GM18507 (cell line): ENCODE measurements at regions not wholly inside any gene's neighbourhood (a gene's known extent, or its start where the extent isn't known, plus 50 kb on each side); places are given as distances from the start of the nearest gene placed in this dataset.

Experiments used
- DNase-seq: peaks from one replicate; pipeline ENCODE4 v3.0.0; 2011; ENCODE audit warnings: low read depth; ENCODE audit not compliant: insufficient read length; ENCODE audit errors: extremely low spot score
- FAIRE-seq: peaks from 2 replicates; lab custom pipeline; 2011; peaks lifted over from hg19 to GRCh38; lab: Jason Lieb, UNC

GRCh38 chr19:30743702-30744101 is 371.5 kb downstream of the ZNF536 start:
- DNase-seq (no peak), FAIRE-seq (no peak)

- DNase-seq = no peak
- no peak for FAIRE-seq
These were observed 370.8 kb downstream of the ZNF536 start for GRCh38 chr19:30743011-30743410.

GRCh38 chr19:30742406-30742938 is 370.3 kb downstream of the ZNF536 start:
- DNase-seq (no peak), FAIRE-seq (no peak)

- DNase-seq = no peak
- FAIRE-seq = no peak
These were observed 369.4 kb downstream of the ZNF536 start for GRCh38 chr19:30741566-30741965.

- no peak for DNase-seq
- no peak for FAIRE-seq
These were observed 367.2 kb downstream of the ZNF536 start for GRCh38 chr19:30739394-30739793.

DNA sequence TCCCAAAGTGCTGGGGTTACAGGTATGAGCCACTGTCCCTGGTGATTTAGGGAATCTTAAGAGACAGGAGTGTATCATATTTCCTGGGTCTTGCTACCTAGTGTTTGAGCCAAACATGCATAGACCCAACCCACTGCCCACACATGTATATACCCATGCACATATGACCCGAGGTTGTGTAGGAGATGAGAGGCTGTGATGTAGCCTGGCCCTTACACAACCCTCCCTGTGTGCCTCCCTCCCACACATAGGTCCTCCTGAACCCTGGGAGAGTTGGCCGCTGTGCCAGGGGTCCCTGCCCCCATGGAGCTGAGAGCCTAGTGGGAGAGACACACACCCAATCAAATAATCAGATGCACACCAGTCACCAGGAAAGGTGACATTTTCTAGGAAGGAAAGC is 365.9 kb downstream of the ZNF536 start:
- FAIRE-seq = no peak
- DNase-seq = no peak

DNA sequence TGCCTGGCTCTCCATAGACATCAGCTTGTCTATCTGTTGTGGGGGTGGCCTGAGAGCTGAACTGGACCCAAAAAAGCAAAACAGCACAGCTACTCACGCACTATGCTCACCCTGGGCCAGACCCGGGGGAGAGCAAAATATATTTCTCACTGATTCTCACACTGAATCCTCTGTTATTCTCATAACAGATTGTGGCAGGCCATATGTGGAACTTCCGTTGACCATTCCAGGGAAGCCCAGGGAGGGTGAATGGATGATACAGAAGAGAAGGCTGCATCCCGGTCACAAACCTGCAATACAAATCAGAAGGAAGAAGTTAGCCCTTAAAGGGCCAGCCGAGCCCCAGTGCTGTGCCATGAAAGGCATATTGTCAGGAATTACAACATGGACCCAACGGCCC is 362.5 kb downstream of the ZNF536 start:
- DNase-seq (no peak), FAIRE-seq (no peak)

DNA sequence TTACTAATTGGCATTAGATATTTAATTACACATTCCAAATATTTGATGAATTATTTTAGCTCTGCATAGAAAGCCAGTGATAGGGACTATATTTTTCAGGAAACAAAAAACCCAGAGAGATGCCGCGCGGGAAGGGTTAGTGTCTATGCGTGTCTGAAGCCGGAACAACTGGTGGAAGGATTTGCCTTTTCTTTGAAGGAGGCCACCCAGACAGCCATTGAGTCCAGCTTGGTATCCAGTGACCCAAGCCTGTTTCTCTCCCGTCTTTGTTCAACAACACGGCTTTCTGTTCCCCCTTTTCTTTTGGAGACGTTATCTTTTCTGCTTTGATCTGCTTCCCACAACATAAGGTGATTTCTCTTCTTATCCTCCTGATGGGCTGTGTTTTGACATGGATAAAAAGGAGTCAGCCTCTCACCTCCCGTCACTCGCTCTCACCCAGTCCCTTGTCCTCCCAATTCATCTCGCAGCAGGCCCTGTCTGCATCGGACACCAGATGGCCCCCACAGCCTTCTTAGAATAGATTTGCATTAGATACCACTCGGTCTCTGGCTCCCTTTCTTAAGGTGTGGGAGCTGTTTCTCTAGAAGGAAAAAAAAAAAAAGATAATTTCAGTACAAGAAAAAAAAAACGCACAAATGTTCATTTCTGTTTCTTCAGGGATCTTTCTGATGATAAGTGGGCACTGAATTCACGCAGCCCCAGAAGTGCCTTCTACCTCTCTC is 361.8 kb downstream of the ZNF536 start:
- DNase-seq = no peak
- FAIRE-seq = no peak

- DNase-seq = no peak
- FAIRE-seq = no peak
These were observed 359.4 kb downstream of the ZNF536 start for GRCh38 chr19:30731591-30731990.

DNA sequence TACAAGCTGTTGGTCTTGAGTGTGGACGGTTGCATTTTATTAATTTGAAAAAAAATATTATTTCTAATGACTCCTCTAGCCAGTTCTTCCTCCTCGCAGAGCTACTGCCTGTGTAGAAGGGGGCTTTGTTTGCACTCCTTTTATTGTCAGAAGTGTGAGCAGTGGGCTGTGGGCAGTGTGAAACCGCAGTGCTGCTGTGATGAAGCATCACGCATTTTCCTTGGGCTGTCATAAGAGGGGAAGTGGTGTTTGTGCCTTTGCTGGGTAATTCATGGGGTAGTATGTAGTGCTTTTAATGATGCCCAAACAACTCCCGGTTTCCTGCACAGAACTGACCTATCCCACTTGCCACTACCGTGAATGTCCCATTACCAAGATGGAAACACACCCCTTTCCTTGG is 357.3 kb downstream of the ZNF536 start:
- DNase-seq (no peak), FAIRE-seq (no peak)

GRCh38 chr19:30722761-30723160 is 350.6 kb downstream of the ZNF536 start:
- FAIRE-seq (no peak), DNase-seq (no peak)

DNA sequence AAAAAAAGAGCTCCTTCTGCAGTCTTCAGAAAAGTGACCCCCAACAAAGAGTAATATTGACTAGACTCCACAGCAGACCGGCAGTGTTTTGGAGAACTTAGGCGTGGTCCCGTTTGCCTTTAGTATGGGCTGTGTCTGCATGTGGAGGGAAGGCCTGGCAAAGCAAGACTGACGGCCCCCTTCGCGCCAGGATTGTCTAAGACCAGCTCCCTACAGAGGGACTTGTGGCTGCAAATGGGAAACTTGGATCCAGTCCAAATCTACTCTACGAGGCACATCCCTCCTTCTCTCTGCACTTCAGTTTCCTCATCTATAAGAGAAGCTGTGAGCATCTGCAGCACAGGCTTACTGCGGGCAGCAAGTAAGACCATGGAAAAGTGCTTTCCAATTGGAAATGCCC is 350.0 kb downstream of the ZNF536 start:
- no peak for FAIRE-seq

DNA sequence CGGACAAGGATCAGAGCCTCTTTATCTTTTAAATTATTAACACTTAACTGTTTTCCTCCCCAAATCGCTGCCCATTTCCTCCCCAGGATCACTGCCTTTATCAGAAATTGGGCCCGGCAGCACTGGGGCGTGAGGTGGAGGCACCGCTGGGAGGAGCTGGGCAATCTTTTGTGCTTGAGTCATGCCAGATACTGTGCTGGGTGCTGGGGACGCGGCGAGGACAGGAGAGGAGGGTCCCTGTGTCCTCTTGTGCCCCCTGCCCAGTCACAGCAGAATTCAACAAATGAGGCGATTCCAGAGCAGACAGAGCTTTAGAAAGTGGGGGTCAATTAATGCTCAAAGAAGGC is 347.8 kb downstream of the ZNF536 start:
- DNase-seq = no peak
- no peak for FAIRE-seq

More for the DNA sequence above, 350.0 kb downstream of the ZNF536 start:
- DNase-seq = no peak

DNA sequence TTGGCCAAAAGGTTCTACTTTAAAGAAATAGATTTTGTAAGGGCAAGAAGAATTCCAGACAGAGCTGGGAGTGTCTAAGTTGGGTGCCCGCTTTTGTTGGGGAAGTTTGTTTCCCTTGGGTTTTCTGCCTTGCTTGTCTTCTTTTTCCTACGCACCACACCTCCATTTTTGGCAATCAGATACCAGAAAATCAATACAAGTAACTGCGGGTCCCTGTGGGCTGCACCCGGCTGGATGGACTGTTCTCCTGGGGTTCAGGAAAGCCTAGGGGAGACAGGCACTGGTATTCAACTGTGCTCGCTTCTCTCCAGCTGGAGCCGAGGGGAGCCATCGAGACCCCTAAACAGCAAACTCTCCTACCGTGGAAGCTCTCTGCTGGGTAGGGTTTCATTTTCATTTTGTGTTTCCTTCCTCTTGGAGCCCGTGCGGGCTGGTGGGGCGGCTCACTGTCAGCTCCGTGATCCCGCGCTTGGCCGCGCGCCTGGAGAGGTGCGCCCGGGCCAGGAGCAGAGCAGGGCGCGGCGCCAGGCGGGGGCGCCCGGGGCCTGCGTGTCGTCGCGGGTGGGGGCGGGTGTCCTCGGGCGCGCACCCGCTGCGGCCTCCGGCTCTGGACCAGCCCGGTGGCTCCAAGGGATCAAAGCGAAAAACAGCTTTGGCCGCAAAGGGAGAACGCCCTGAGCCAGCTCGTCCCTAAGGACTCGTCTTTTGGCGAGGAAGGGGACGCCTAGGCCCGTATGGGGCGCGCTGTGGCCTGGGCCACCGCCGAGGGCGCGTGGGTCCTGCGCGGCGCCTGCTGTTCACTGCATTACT is 347.2 kb downstream of the ZNF536 start:
- FAIRE-seq (no peak), DNase-seq (no peak)

DNA sequence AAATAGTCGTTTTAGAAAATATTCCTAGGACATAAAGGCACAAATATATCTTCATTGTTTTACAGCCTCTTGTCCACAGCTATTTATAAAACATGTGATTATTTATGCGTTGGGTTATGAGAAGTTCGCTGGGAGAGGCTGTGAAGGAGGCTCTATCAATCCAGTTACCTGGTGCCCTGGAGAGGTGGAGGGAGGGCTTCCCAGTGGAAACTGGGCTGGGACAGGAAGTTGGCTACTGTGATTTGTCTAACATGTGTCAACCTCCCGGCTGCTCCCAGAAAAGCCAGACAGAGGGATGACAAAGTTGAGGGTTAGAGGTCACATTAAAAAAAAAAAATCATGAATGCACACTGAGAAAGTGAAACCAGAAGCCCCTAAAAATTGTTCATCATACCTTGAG is 346.5 kb downstream of the ZNF536 start:
- DNase-seq (no peak), FAIRE-seq (no peak)

- FAIRE-seq = no peak
- no peak for DNase-seq
These were observed 345.8 kb downstream of the ZNF536 start for GRCh38 chr19:30718014-30718413.

DNA sequence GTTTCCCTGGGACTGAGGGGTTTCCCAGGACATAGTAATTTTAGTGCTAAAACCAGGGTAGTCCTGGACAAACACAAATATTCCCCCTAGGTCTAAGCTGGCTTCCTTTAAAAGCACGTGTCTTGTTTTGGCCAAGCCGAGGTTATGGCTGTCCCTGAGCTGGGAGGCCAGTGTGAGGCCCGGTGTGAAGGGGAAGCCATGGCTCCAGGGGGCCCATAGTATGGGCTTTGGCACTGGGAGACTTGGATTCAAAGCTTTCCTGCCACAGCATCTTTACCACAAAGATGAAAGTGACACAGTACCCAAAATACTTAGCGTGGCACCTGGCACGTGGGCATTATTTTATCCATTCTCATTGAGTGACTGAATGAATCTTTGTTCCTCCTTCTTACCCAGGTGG is 345.2 kb downstream of the ZNF536 start:
- FAIRE-seq = no peak
- no peak for DNase-seq

DNA sequence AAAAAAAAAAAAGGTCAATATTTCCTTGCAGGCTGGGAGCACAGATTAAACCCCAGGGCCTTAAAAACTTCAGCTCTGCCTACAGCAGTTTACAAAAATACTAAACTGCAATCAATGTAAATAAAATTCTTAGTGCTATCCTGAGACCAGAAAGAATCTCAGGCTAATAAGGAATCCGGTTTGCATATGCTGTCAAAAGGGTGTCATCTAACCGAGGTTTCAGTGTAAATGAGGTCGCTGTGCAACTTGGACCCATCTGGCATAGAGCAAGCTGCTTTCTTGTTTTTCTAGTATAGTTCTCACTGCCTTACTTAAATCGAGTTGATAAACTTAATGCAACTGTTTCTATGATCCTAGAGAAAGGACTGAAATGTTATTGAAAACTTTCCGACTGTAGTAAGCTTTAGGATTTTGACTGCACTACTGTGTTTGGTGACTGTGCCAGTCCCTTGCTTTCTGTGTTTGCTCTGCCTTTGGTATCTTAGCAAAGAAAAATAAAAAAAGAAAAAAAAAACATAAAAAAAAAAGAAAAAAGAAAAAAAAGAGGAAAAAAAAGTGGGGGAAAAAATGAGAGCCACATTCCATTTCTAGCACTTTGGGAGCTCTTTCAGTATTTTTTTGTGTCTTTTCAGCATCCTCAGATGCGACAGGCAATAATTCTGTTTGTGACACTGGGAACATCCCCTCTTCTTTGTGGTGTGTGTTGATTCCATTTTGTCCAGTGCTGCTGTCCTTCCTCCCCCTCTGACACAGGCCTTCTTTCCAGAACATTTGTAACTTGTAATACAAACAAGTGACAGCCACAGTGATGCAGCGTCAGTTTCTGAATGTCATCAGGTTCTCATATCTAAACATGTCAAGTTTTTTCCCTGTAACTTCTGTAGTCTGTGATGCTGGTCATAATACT is 340.5 kb downstream of the ZNF536 start:
- DNase-seq = no peak
- no peak for FAIRE-seq

GRCh38 chr19:30711826-30712225 is 339.6 kb downstream of the ZNF536 start:
- no peak for DNase-seq
- FAIRE-seq = no peak

GRCh38 chr19:30711296-30711695 is 339.1 kb downstream of the ZNF536 start:
- no peak for DNase-seq
- no peak for FAIRE-seq
